ENCODE measurements at regions not wholly inside any gene's neighbourhood (a gene's known extent, or its start where the extent isn't known, plus 50 kb on each side); places are given as distances from the start of the nearest gene placed in this dataset.

DNA sequence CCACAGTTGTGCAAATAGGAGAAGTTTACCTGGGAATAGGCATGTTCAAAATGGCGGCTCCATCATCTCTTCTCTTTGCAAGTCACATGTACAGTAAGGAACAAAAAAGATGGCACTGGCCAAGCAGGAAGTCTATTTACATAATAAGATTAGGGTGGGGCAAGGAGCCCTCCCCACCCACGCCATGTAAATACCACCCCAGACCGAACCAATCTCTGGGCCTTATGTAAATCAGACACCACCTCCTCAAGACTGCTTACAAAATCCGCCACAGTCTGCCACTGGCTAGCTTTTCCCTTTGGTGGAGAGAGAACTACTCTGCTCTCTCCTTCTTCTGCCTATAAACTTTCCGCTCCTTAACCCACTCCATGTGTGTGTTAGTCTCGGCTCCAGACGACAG lies 1496.3 kb downstream of the REEP3 start:
- in situ Hi-C loops (cut with HindIII; ENCODE audit: extremely low pct_ligation_motif_present, low pct_unique_long_range_greater_than_20kb): no loop called here
- POLR2A ChIA-PET: no interaction called here
- CTCF ChIA-PET (ENCODE audit: low intra/inter-chr PET ratio, low total read pairs): no interaction called here
- Histone ChIP-seq H3K79me2 (ENCODE audit: insufficient read depth, low read length) (no peaks in the 10 kb centered on the region), H3K4me3 (replicated peaks in 1 of 3; ENCODE audit: insufficient read depth in 1 of 3, low read depth in 2 of 3, low read length in 3 of 3) (no peak overlapping the region), H3K4me1 (ENCODE audit: insufficient read depth, low read length) (no peaks in the 10 kb centered on the region), H3K27ac (ENCODE audit: extremely low read length, insufficient read depth, low read length) (no peak overlapping the region), H3K36me3 (replicated peaks in 1 of 2; ENCODE audit: control insufficient read depth in 1 of 2, insufficient read depth in 2 of 2, low read length in 2 of 2) (no peaks in the 10 kb centered on the region), H4K20me1 (ENCODE audit: insufficient read depth, low read length) (no peaks in the 10 kb centered on the region), H2AFZ (ENCODE audit: low read length) (no peak overlapping the region), H3K4me2 (ENCODE audit: low read depth, low read length) (no peak overlapping the region), H3K9ac (ENCODE audit: insufficient read depth, low read depth, low read length) (no peak overlapping the region), H3K9me3 (ENCODE audit: low read length) (peaks cover 20% of the 10 kb centered on the region; the same call in 1 of the 2 replicates), H3K27me3 (ENCODE audit: control insufficient read depth in 1 of 2, insufficient read depth in 2 of 2, low read length in 2 of 2) (no peaks in the 10 kb centered on the region)
- FAIRE-seq: no peak
- TF ChIP-seq HMG20B (CRISPR knock-in tag; conservative IDR thresholded peaks at IDR 0.05) (no peak), SIX1 (CRISPR knock-in tag; IDR thresholded peaks at IDR 0.05; ENCODE audit: borderline replicate concordance) (no peak), MAFK (conservative IDR thresholded peaks at IDR 0.05 in 1 of 2, IDR thresholded peaks at IDR 0.05 in 1 of 2; ENCODE audit: low read length in 2 of 2) (no peak), SSRP1 (CRISPR knock-in tag; IDR thresholded peaks at IDR 0.05) (no peak), ZNF354B (CRISPR knock-in tag; IDR thresholded peaks at IDR 0.05) (no peak), NAIF1 (CRISPR knock-in tag; IDR thresholded peaks at IDR 0.05; ENCODE audit: borderline replicate concordance) (no peak), NR2F1 (CRISPR knock-in tag; IDR thresholded peaks at IDR 0.05) (no peak), SMAD1 (CRISPR knock-in tag; IDR thresholded peaks at IDR 0.05; ENCODE audit: borderline replicate concordance, low read depth) (no peak), AHR (CRISPR knock-in tag; IDR thresholded peaks at IDR 0.05) (no peak), SIN3A (IDR thresholded peaks at IDR 0.05; ENCODE audit: borderline replicate concordance, low read depth, low read length) (no peak), ZNF816 (CRISPR knock-in tag; IDR thresholded peaks at IDR 0.05; ENCODE audit: borderline replicate concordance) (no peak), ARNT2 (CRISPR knock-in tag; IDR thresholded peaks at IDR 0.05; ENCODE audit: low read depth) (no peak), TEAD2 (CRISPR knock-in tag; IDR thresholded peaks at IDR 0.05) (no peak), ZNF256 (CRISPR knock-in tag; conservative IDR thresholded peaks at IDR 0.05) (no peak)
- TF ChIP-seq, protein P1, sequence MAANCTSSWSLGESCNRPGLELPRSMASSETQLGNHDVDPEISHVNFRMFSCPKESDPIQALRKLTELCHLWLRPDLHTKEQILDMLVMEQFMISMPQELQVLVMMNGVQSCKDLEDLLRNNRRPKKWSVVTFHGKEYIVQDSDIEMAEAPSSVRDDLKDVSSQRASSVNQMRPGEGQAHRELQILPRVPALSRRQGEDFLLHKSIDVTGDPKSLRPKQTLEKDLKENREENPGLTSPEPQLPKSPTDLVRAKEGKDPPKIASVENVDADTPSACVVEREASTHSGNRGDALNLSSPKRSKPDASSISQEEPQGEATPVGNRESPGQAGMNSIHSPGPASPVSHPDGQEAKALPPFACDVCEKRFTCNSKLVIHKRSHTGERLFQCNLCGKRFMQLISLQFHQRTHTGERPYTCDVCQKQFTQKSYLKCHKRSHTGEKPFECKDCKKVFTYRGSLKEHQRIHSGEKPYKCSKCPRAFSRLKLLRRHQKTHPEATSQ (CRISPR knock-in tag; IDR thresholded peaks at IDR 0.05; ENCODE audit: borderline replicate concordance): no peak
- TF ChIP-seq, protein P2, sequence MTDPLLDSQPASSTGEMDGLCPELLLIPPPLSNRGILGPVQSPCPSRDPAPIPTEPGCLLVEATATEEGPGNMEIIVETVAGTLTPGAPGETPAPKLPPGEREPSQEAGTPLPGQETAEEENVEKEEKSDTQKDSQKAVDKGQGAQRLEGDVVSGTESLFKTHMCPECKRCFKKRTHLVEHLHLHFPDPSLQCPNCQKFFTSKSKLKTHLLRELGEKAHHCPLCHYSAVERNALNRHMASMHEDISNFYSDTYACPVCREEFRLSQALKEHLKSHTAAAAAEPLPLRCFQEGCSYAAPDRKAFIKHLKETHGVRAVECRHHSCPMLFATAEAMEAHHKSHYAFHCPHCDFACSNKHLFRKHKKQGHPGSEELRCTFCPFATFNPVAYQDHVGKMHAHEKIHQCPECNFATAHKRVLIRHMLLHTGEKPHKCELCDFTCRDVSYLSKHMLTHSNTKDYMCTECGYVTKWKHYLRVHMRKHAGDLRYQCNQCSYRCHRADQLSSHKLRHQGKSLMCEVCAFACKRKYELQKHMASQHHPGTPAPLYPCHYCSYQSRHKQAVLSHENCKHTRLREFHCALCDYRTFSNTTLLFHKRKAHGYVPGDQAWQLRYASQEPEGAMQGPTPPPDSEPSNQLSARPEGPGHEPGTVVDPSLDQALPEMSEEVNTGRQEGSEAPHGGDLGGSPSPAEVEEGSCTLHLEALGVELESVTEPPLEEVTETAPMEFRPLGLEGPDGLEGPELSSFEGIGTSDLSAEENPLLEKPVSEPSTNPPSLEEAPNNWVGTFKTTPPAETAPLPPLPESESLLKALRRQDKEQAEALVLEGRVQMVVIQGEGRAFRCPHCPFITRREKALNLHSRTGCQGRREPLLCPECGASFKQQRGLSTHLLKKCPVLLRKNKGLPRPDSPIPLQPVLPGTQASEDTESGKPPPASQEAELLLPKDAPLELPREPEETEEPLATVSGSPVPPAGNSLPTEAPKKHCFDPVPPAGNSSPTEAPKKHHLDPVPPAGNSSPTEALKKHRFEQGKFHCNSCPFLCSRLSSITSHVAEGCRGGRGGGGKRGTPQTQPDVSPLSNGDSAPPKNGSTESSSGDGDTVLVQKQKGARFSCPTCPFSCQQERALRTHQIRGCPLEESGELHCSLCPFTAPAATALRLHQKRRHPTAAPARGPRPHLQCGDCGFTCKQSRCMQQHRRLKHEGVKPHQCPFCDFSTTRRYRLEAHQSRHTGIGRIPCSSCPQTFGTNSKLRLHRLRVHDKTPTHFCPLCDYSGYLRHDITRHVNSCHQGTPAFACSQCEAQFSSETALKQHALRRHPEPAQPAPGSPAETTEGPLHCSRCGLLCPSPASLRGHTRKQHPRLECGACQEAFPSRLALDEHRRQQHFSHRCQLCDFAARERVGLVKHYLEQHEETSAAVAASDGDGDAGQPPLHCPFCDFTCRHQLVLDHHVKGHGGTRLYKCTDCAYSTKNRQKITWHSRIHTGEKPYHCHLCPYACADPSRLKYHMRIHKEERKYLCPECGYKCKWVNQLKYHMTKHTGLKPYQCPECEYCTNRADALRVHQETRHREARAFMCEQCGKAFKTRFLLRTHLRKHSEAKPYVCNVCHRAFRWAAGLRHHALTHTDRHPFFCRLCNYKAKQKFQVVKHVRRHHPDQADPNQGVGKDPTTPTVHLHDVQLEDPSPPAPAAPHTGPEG (CRISPR knock-in tag; IDR thresholded peaks at IDR 0.05): no peak
- intact Hi-C loops (cut with micrococcal nuclease; ENCODE audit: unreplicated experiment): no loop called here
- BruUV-seq (replicated peaks): no TSS peak
- no peak for ATAC-seq
- WGBS (ENCODE audit: low lambda C conversion rate): 20% methylated on average over 7 of the region's 7 CpGs
- DNase-seq (ENCODE audit: low spot score): no peak

Data from HepG2 (cell line).